ENCODE measurements at regions not wholly inside any gene's neighbourhood (a gene's known extent, or its start where the extent isn't known, plus 50 kb on each side); places are given as distances from the start of the nearest gene placed in this dataset.

- TF ChIP-seq EZH2phosphoT487 (IDR thresholded peaks at IDR 0.05; ENCODE audit: borderline replicate concordance, low read depth, low read length) (no peak), CTCF (conservative IDR thresholded peaks at IDR 0.05; ENCODE audit: low read length) (no peak)
Measured at GRCh38 chr21:35326677-35327076, 277.6 kb upstream of the RUNX1 start.

All from OCI-LY7 (cell line).